ENCODE measurements at regions not wholly inside any gene's neighbourhood (a gene's known extent, or its start where the extent isn't known, plus 50 kb on each side); places are given as distances from the start of the nearest gene placed in this dataset.
"Not testable (repeated sequence)": the region's sequence is repeated elsewhere in the genome, so short reads cannot be mapped to it uniquely, and the experiment has no call there.

GRCh38 chr9:90697808-90698207 lies 55.2 kb upstream of the DIRAS2 start:
- H3K4me1 ChIP-seq (ENCODE audit: control extremely low read depth in 1 of 4, control insufficient read depth in 4 of 4, insufficient read depth in 4 of 4, low read length in 3 of 4) = no peaks in the 10 kb centered on the region
- no peak overlapping the region for H3K27ac ChIP-seq (ENCODE audit: insufficient read depth in 1 of 2, low read depth in 1 of 2, low read length in 2 of 2, poor library complexity in 1 of 2, severe bottlenecking in 2 of 2)
- no peaks in the 10 kb centered on the region for H3K36me3 ChIP-seq (ENCODE audit: control insufficient read depth in 4 of 4, insufficient read depth in 4 of 4, low read length in 3 of 4)
- H3K27me3 ChIP-seq (replicated peaks in 2 of 5; ENCODE audit: control insufficient read depth in 4 of 5, insufficient read depth in 5 of 5, low read length in 4 of 5) = peaks cover 0 to 11% (median 3%) of the 10 kb centered on the region in 5 experiments
- ChIA-PET POLR2A (no interaction called here), CTCF (no interaction called here)
- DNase-seq = no peak
- 90% methylated on average over 4 of the region's 5 CpGs for WGBS (ENCODE audit: insufficient coverage)
- H3K9me3 ChIP-seq (ENCODE audit: control extremely low read depth in 1 of 5, control insufficient read depth in 4 of 5, insufficient read depth in 2 of 5, low read depth in 1 of 5, low read length in 4 of 5) = no peaks in the 10 kb centered on the region
- H3K4me3 ChIP-seq (ENCODE audit: control insufficient read depth in 1 of 7, extremely low read depth in 1 of 7, insufficient read depth in 4 of 7, low read depth in 2 of 7, low read length in 6 of 7) = no peak overlapping the region

GRCh38 chr9:90694187-90694586 lies 51.6 kb upstream of the DIRAS2 start:
- CTCF ChIA-PET; H3K9me3 ChIP-seq (ENCODE audit: control extremely low read depth in 1 of 5, control insufficient read depth in 4 of 5, insufficient read depth in 2 of 5, low read depth in 1 of 5, low read length in 4 of 5); POLR2A ChIA-PET; H3K36me3 ChIP-seq (ENCODE audit: control insufficient read depth in 4 of 4, insufficient read depth in 4 of 4, low read length in 3 of 4); H3K27ac ChIP-seq (ENCODE audit: insufficient read depth in 1 of 2, low read depth in 1 of 2, low read length in 2 of 2, poor library complexity in 1 of 2, severe bottlenecking in 2 of 2); DNase-seq; H3K4me3 ChIP-seq (ENCODE audit: control insufficient read depth in 1 of 7, extremely low read depth in 1 of 7, insufficient read depth in 4 of 7, low read depth in 2 of 7, low read length in 6 of 7); H3K4me1 ChIP-seq (ENCODE audit: control extremely low read depth in 1 of 4, control insufficient read depth in 4 of 4, insufficient read depth in 4 of 4, low read length in 3 of 4); H3K27me3 ChIP-seq (replicated peaks in 2 of 5; ENCODE audit: control insufficient read depth in 4 of 5, insufficient read depth in 5 of 5, low read length in 4 of 5): not testable (repeated sequence)
- WGBS (ENCODE audit: insufficient coverage) = 47% methylated on average over 1 of the region's 1 CpG
